ENCODE measurements at regions not wholly inside any gene's neighbourhood (a gene's known extent, or its start where the extent isn't known, plus 50 kb on each side); places are given as distances from the start of the nearest gene placed in this dataset.

DNA sequence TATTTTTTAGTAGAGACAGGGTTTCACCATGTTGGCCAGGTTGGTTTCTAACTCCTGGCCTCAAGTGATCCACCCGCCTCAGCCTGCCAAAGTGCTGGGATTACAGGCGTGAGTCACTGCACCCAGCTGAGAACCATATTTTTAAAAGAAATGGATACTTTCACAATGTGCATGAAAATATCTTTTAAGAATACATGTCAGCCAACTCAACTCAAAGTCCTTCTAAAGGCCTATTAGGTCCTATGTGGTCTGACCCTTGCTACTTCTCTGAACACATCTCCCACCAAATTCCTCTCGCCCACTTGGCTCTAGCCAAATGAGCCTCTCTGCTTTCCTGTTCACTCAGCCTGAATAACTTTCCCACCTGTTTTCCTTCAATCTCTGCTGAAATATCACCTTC, 119.6 kb downstream of the MTX2 start:
- no peak for DNase-seq

DNA sequence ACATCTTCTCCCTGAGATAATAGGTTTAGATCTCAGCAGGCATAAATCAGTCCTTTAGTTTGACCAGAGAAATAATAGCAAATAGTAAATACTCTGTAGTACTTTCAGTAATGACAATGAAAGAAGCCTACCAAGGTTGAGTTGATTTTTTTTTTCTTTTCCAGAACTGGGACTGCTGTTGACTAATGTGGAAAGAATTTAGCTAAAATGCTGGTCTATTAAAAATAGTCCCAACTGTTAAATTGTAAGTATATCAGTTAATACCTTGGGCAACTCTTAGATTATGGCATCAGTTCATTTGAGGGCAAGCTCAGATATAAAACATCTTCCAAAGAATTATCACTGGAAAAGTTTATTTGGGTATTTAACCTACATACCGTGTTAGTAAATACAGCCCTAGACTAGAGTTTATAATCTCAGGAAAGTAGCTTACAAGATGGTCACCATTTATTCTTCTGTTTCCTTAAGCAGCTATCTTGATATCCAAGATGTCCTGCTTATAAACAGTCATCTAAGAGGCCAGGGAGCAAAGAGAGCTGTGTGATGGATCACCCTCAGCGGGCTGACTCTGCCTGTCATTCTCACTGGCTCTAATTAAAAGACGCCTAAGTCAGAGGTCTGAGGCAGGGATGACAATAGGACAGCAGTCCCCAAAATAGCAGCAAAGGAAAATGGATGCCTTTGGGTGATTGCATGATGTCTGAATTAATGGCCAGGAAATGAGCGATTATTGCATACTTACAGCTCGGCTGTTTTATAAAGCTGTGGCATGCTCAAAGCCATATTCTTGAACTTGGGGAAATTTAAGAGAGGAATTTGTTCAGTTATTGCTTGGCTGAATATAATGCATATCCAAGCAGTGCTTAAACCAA, 121.3 kb downstream of the MTX2 start:
- DNase-seq = no peak

DNA sequence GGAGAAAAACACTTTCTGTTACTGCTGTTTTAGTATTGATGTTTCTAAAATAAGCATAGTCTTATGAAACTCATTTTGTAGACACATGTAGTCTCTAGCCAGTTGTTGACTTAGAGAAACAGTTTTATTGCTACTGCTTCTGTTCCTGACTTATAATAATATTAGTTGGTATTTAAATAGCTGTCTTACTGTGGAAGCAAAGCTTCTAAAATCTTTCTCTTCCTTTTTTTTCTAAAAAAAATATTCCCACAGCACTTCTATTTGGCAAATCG, 121.8 kb downstream of the MTX2 start:
- no peak for DNase-seq

DNA sequence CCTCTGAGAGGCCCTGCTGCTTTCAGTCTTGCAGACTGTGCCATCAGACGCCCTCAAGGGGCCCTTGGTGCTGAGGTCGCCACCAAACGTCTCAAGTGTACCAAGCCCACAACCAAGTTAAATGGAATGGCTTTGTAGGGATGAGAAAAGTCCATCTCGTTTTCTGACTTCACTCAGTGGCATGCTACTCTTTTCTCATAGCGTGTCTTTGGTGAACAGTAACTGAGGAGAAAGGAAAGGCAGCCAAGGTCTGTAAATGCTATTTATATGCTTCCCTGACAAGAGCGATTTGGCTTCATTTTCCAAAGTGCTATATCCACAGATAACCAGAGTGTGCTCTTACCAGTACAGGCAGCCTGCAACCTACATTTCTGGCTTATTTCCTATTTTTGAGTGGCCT, 123.0 kb downstream of the MTX2 start:
- no peak for DNase-seq

DNA sequence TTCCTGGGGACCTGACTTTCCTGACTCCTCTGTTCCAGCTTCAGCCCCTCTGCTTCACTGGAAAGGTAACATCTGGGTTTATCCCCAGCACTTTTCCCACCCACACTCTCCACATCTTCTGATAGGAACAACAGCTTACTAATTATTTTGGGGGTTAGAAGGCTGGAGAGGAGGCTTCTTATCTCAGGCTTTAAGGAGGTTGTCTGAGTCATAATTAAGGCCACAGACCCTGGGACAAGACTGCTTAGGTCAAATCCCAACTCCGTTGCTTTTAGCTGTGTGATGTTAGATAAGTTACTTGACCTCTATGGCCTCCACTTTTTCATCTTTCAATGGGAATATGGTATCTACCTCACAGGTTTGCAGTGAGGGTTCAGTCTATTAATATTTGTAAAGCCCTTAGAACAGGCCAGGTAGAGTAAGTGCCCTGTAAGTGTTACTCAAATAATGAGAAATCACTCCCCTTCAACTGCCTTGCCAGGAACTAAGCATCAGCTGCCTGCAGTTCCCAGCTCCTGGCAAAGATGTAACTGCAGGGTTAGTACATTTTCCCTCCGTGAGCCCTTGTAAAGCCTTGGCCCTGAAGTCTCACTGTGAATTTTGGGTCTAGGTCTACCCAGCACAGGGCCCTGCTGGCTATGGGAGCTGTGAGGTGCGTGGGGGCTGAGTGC, 123.6 kb downstream of the MTX2 start:
- no peak for DNase-seq

DNA sequence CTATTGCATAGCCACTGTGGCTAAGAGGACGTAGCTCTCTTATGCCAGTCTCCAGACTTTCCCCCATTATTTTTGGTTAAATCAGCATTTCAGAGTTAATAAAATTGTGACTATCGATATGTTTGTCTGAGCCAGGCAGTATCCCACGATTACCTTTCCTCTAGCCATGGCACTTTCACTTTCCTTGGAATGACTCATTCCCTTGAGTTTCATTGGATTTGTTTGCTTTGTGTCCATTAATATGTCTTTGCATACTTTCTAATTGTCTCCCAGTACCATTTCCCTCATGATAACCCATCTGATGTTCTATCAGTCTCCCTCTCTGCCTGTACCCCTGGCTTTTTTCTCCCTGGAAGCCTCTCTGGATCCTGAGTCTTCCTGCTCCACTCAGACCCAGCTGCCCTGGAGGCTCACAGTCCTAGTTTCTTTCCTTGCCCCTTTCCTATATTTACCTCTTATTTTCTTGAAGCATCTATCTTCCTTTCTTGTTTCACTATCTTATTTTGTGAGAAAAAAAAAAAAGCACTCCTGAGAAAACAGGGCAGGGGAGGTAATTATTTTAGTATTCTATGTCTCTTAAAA, 126.1 kb downstream of the MTX2 start:
- DNase-seq = no peak

DNA sequence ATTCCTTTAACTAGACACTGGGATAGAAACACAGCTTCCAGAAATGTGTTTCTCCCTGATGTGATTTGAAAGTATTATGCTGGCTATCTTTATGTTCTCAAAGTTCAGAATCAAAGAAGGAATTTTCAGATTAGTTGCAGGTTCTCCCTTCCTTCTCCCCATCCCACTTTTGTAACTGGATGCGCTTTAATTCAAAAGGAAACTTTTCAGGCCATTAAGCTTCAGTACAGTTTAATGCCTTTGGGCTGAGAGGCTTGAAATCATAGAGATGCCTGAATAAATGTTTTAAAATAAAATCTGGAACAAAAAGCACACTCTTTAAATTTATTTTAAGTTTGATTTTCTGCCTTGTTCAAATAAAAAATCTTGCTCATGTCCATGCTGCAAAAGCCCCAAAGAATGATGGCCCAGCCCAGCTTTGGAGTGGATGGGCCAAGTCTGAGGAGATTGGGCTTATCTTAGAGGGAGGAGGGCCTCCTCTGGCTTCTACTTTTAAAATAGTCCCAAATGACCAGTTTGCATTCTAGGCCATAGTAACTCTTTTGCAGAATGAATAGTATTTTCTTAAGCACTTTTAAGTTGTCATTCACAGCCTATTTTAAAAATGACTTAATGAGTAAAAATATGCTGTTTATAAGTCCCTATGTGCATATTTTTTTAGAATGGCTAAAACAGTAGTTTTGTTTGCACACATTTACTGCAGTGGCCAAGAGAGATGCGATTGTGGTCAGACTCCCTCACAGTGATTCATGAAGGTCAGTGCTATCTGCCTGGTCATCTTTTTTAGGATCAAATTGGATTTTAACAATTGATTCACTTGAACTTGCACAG, 129.2 kb downstream of the MTX2 start:
- no peak for DNase-seq

DNA sequence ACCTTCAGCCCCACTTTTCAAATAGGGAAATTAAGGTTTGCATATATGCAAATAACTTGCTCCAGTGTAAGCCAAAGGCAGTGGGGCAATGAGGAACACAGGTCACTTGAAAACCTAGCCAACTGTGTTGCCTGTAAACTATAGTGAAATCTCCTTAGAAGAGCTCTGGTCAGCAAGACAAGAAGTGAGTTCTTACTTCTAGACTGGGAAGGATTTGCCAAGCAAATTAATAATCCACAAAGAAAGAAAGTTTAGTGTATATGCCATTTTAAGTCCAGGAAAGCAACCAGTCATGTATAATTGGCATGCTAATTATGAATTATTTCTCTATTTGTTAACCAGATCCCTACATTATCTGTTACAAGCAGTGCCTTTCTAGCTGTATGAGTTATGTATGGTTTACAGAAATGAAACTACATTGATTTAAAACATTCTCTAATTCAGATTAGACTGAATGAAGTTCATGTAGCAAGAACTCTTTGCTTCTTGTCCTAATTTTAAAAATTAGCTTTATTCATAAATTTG, 129.9 kb downstream of the MTX2 start:
- no peak for DNase-seq

DNA sequence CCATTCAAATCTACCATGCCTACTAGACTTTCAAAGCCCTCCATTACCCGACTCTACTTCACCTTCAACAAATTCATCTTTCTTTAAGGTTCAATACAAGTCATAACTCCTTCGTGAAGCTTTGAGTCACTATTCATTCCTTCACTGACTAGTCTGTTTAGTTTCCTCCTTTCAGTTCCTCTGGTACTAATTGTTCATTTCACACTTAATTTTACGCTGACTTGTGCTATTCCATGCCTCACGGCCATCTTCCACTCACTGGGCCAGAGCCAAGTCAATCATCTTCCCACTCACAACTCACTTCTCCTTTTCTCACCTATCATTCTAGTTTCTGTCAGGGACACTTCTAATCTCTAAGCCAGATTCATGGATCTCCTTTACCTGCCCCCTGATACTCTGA, 136.2 kb downstream of the MTX2 start:
- no peak for DNase-seq

DNA sequence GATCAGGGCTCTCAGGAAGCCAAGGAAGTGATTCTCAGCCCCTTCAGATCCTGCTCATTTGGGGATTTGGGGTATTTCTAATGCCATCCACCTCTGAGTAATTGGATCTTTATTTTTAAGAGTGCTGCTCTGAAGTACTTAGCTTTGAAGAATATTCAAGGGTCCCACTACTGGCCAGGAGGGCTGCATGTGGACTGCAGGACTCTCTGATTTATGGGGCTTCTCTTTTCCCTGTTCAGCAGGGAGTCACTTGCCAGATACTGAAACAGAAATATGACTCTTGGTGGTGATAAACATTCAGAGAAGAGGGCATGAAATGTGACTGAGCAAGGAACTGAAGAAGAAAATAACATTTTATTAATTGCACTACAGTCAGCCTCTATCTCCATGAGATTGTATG, 138.5 kb downstream of the MTX2 start:
- no peak for DNase-seq

DNA sequence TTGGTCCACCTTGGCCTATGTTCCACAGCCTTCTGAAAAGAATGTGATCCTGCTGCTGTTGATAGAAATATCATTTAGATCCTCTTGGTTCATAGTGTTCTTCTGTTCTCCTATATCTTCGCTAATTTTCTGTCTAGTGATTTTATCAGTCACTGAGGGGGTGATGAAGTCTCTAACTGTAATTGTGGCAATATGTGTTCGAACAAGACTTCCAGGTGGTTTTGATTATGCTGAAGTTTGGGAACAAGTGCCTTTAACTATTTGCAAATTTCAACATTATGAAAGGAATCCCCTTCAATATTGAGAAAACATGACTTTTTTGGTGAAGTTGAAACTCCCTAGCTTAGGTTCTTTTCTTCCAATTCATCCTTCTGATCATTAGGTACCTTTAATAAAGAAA, 140.4 kb downstream of the MTX2 start:
- no peak for DNase-seq

DNA sequence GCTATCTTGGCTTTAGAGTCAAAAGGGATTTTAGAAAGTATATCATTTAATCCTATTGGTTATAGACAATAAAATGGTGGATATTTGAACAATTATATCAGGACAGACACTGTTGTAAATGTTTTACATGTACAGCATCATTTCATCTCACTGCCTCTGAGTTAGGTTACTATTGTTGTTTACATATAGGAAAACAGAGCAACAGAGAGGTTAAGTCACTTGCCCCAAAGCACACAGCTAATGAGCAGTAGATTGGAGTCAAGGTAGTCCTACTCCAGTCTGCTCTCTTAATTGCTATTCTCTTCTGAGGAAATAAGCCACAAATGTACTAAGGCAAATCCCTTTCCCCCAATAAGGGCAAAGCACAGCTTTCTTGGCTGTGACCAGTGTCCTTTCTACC, 142.9 kb downstream of the MTX2 start:
- no peak for DNase-seq

DNA sequence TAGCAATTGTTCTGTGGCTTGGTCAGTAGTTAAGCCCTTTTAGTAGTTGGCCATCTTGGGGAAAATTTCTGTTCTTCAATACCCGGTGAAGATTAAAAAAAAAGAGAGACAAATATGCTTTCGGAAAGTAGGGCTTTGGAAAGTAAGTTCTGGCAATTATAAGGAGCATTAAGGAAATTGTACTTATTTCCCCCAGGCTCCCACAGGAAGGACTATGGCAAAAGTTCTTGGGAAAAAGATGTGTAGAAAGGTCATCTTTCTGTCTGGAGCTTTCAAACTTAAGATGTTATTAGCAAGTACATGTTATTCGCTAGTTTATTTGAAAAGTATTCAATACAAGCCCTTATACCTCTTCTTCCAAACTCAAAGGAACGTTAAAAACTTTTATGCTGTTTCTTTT, 144.5 kb downstream of the MTX2 start:
- DNase-seq = no peak

DNA sequence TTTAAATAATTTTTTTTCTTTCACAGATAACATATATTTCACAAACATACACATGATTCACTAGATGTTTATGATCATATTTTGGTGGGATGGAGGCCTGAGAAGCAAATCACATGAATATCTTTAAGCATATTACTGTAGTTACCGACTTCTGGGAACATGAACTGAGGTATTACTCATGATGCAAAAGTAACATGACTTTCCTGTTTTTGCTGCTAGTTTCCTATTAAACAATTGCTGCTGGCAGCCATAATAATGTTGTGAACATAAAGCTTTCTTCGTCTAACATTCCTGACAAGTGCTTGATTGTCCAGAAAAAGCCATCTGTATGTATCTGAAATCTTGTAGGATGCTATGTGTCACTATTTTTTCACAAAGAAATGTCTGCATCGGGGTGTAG, 145.4 kb downstream of the MTX2 start:
- no peak for DNase-seq

DNA sequence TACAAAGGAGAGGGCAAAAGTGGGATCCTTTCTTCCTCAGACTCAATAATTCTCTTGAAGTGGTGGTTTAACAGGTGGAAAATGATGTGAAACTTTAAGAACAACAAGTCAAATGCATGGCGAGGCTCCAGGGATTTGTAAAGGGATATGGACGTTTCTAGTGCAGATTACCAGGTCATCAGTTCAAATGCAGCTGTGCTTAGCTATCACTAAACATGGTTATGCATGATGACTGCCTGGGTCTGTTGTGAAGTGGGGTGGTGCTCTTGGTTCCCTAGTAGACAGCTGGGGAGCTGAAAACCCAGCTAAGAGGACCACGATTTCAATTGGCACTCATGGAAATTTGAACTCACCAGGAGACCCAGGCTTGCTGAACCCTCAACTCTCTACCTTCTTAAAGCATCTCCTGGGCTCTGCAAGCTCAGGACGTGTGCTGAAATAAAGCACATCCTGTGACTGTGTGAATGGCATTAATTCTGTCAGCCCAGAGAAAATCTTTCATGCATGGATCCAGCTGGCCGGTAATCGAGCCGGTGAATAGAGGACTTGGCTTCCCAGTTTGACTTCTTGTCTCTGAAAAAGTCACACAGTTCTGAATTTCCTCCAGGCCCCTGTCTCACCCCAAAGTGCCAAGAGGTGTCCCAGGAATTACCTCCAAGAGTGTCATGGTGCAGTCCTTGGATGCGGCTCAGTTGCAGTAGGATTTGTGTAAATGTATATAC, 146.1 kb downstream of the MTX2 start:
- DNase-seq = no peak

DNA sequence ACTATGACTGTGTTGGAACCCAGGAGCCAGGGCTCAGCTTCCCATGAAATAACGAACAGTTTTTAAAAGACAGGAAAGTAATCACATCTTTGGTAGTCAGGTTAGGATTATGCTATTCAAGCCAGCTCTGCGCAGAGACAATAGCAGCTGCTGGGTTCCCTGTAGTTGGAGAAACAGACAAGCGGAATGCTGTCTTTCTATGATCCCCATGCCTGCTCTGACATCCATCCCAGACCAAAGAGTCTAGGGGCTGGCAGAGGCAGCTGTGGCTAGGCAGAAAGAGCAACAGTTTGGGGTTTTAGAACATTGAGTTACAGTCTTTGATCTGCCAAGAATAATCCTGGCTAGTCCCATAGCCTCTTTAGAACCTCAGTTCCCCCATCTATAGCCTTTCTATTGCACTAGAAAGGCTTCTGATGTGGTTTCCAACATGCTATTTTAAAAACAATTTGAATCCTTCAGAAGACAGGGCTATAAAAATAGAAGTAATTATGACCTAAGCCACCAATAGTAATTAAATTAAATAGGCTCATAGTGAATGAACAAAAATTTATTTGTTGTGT, 146.8 kb downstream of the MTX2 start:
- DNase-seq = no peak

DNA sequence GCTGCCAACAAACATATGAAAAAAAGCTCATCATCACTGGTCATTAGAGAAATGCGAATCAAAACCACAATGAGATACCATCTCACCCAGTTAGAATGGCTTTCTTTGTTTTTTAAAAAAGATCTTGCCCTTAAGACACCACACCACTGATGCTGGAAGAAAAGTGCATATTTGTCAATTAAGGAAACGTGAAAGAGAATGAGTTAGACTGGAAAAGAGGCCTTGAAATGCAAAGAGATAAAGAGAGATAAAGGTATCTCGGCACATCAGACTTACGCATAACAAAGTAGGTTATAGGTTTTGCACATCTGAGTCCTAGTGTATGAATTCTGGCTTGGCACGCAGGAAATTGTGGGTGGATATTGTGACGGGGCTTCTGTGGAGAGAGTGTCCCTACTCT, 149.5 kb downstream of the MTX2 start:
- no peak for DNase-seq

DNA sequence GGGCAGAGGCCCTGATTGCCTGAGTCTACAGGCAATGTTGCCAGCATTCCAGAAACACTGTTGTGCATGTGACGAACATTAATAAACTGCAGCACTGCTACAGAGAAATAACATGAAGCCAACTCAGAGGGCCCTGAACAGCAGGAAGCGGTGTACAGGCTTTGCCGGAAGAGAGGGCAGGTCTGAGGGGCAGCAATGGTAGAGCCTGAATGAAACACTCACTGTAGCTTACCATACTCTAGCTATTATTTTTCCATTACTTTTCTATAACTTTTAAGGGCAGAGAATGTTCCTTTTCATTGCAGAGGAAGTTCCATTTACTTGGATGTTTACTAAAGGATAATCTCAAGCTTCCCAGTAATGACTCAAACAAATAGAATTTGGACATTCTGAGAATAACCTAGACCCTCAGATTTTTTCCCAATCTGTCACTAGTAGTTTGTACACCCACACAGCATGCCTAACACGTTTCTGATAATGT, 150.4 kb downstream of the MTX2 start:
- DNase-seq = no peak

DNA sequence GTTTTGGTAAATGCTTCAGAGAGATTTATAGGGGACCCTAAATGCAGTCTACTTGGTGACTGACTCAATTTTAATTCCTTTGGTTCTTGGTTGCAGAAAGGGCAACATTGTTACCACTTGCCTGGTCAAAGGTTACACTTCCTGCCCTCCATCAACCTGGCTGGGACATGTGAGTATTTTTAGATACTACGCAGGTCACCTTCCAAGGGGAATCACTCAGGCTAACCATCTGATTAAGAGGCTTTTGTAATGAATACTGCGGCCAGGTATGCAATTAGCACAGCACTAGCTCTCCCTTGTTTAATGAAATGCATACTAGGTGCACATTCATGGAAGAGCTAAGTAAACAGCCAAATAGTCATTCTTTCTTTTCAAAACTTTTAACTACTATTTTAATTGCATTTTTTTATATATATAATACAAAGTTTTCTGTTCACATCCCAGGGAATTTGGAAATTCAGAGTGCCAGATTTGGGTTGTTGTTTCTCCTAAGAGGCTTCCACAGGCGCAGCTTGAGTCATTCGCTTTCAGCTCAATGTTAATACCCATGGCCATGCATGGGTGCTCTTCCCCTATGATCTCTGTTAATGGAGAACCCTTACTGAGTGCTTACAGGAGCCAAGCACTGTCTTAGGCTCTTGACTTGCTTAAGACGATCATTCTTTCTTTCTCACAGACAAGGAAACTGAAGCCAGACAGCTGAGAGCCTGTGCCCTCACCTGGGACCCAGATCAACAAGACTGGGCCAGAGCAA, 152.2 kb downstream of the MTX2 start:
- no peak for DNase-seq

DNA sequence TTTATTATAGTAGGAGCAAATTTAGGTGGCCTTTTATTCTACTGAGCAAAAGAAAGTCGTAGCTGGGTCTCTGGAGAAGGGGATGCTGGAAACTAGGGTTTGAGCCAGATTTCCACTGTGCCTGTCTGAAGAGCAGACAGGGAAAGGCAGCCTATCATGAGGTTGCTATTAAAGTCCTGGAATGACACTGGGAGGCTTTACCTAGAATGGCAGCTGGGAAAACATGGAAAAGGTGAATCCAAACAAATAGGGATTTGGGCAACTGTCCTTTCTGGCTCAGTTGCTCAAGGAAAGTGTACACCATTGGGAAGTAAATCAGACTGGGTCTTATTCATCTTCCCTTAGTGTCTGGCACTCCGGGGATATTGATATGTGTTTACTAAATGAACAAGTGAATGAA, 154.6 kb downstream of the MTX2 start:
- DNase-seq = no peak

DNA sequence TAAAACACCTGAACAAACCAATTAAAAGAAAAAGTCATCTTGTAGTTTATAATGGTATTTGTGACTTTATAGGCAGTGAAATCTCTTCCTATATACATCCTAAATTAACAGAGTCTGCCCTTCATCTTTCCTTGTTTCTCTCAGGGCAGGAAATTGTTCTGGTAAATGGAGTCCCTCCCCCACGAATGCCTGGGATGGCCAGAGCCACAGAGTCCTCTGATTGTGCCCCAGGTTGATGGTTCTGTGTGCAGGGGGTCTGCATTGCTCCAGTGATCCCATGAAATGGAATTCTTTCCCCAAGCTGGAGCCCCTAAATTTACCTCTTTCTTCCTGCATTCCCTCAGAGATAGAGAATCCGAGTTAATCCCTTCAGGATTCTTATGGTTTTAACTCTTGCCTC, 155.5 kb downstream of the MTX2 start:
- DNase-seq = no peak

Measured in bone marrow (tissue), 2 donors.